Astrocyte (in vitro differentiated cells and primary cell): ENCODE measurements at regions not wholly inside any gene's neighbourhood (a gene's known extent, or its start where the extent isn't known, plus 50 kb on each side); places are given as distances from the start of the nearest gene placed in this dataset.

Source experiments
- EZH2 ChIP-seq: IDR thresholded peaks from 2 replicates; pipeline ENCODE4 v1.6.1; 2012; ENCODE audit warnings: mild to moderate bottlenecking, low read length, inconsistent platforms; ENCODE audit not compliant: insufficient read depth
- TF ChIP-seq, protein P1 (sequence below): IDR thresholded peaks from 2 replicates; pipeline ENCODE4 v1.5.1; 2011; ENCODE audit warnings: low read depth, mild to moderate bottlenecking, inconsistent platforms, low read length, moderate library complexity; ENCODE audit not compliant: insufficient read depth

DNA sequence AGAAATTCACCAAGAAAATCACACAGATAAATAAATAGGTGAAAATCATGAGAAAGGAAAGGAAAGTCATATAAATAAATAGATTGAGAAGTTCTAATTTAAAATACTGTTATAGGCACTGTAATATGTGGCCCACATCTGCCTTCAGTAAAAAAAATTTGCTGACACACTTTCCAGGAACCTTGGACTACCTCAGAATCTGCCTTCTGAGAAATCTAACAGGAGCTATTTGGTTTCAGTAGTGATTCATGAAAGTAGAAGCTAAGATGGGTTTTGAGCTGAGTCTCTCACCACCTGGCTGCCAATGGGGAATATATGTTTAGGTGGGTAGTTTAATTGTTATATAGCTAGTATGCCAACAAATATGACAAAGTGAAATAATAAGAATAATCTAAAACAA, 810.0 kb downstream of the RAB28 start:
- TF ChIP-seq, protein P1, sequence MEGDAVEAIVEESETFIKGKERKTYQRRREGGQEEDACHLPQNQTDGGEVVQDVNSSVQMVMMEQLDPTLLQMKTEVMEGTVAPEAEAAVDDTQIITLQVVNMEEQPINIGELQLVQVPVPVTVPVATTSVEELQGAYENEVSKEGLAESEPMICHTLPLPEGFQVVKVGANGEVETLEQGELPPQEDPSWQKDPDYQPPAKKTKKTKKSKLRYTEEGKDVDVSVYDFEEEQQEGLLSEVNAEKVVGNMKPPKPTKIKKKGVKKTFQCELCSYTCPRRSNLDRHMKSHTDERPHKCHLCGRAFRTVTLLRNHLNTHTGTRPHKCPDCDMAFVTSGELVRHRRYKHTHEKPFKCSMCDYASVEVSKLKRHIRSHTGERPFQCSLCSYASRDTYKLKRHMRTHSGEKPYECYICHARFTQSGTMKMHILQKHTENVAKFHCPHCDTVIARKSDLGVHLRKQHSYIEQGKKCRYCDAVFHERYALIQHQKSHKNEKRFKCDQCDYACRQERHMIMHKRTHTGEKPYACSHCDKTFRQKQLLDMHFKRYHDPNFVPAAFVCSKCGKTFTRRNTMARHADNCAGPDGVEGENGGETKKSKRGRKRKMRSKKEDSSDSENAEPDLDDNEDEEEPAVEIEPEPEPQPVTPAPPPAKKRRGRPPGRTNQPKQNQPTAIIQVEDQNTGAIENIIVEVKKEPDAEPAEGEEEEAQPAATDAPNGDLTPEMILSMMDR, result no peak
- TF ChIP-seq EZH2, result no peak
